Activated CD4-positive, alpha-beta T cell treated with anti-CD3 and anti-CD28 coated beads for 36 hours (primary cell): ENCODE measurements at regions not wholly inside any gene's neighbourhood (a gene's known extent, or its start where the extent isn't known, plus 50 kb on each side); places are given as distances from the start of the nearest gene placed in this dataset.
A peak's percentile ranks its signal among the peaks of the same experiment; 100 is the strongest.

Experiments used
- ATAC-seq: fragments of 200-7000 bp; cut with Tn5 transposase; one replicate; pipeline ENCODE4 v1.10.0; 2021; ENCODE audit warnings: mild to moderate bottlenecking, moderate library complexity
- CTCF ChIA-PET: fragments of 350-600 bp; sonication (Branson Sonifier 250); formaldehyde crosslinking; loops from one replicate; lab custom pipeline; 2021; ENCODE audit warnings: antibody characterized with exemption; lab: Charles Lee
- POLR2A ChIA-PET: fragments of 350-600 bp; sonication (Branson Sonifier 250); formaldehyde crosslinking; loops from one replicate; lab custom pipeline; 2021; ENCODE audit warnings: antibody characterized with exemption, inconsistent platforms; lab: Charles Lee
- DNase-seq: peaks from one replicate; pipeline ENCODE4 v3.0.0-alpha.2; 2020
- H3K27ac Mint-ChIP-seq: one replicate; pipeline ENCODE4 v1.8.0; 2021; ENCODE audit warnings: mixed read lengths
- H3K27me3 Mint-ChIP-seq: one replicate; pipeline ENCODE4 v1.8.0; 2021; ENCODE audit warnings: mixed read lengths
- H3K36me3 Mint-ChIP-seq: one replicate; pipeline ENCODE4 v1.8.0; 2021; ENCODE audit warnings: low read depth, mixed read lengths
- H3K4me1 Mint-ChIP-seq: one replicate; pipeline ENCODE4 v1.8.0; 2021; ENCODE audit warnings: mixed read lengths
- H3K4me3 Mint-ChIP-seq: one replicate; pipeline ENCODE4 v1.8.0; 2021; ENCODE audit warnings: mild to moderate bottlenecking, moderate library complexity, mixed read lengths
- H3K9me3 Mint-ChIP-seq: one replicate; pipeline ENCODE4 v1.8.0; 2021; ENCODE audit warnings: low read depth, mixed read lengths
- intact Hi-C, 2 experiments: fragments of 100-400 bp; cut with DNase I in 1 of 2; cut with micrococcal nuclease in 1 of 2; formaldehyde crosslinking; loops; one replicate each; pipeline versions ENCODE4 v1.14.2 to v1.15.1; 2022 to 2024; cut with DNase I, micrococcal nuclease

GRCh38 chr6:150713487-150713886 lies 113.8 kb downstream of the PLEKHG1 start:
- POLR2A ChIA-PET = no interaction called here
- DNase-seq (no peak), ATAC-seq (no peak)
- intact Hi-C loops = no loop called here
- Mint-ChIP-seq H3K4me3 (no peak overlapping the region), H3K4me1 (no peaks in the 10 kb centered on the region), H3K27ac (no peak overlapping the region), H3K9me3 (no peaks in the 10 kb centered on the region), H3K27me3 (no peaks in the 10 kb centered on the region), H3K36me3 (no peaks in the 10 kb centered on the region)
- CTCF ChIA-PET = no interaction called here

GRCh38 chr6:150713931-150714330 lies 114.2 kb downstream of the PLEKHG1 start:
- Mint-ChIP-seq H3K4me3 (no peak overlapping the region), H3K9me3 (no peaks in the 10 kb centered on the region), H3K27ac (no peak overlapping the region), H3K36me3 (no peaks in the 10 kb centered on the region), H3K4me1 (no peaks in the 10 kb centered on the region), H3K27me3 (no peaks in the 10 kb centered on the region)
- DNase-seq (no peak), ATAC-seq (no peak)
- ChIA-PET POLR2A (no interaction called here), CTCF (no interaction called here)
- intact Hi-C loops = no loop called here

DNA sequence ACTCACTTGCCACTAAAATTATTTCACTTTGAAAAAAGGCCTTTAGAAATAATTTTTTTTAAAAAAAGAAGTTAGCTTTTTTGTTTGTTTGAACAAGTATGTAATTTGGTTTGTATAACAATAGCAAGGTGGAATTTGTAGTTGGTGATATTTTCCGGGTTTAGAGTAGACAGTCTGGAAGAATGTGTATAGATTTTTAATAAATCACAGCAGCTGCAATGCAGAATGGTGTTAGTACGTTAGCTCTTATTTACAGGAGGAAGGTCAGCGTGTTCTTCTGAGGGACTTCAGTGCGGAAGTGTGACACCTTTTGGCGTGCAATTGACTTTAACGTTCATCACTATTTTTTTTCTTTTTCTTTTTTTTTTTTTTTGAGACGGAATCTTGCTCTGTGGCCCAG lies 115.4 kb downstream of the PLEKHG1 start:
- ChIA-PET POLR2A (no interaction called here), CTCF (interaction anchor here (0.6 kb wide), 1 partner anchor 496 kb away, joined by 3 read pairs; no protein-coding TSS in a partner anchor)
- Mint-ChIP-seq H3K36me3 (no peaks in the 10 kb centered on the region), H3K4me3 (no peak overlapping the region), H3K27me3 (peaks cover 2% of the 10 kb centered on the region), H3K27ac (no peak overlapping the region), H3K4me1 (peaks cover 4% of the 10 kb centered on the region), H3K9me3 (no peaks in the 10 kb centered on the region)
- intact Hi-C loops = no loop called here
- DNase-seq (no peak), ATAC-seq (no peak)

GRCh38 chr6:150717419-150717818 lies 117.7 kb downstream of the PLEKHG1 start:
- intact Hi-C loops = no loop called here
- POLR2A ChIA-PET = no interaction called here
- CTCF ChIA-PET = no interaction called here

GRCh38 chr6:150719099-150719766 lies 119.5 kb downstream of the PLEKHG1 start:
- ATAC-seq = no peak
- Mint-ChIP-seq H3K36me3 (no peaks in the 10 kb centered on the region), H3K27me3 (peaks cover 9% of the 10 kb centered on the region), H3K27ac (no peak overlapping the region), H3K4me3 (no peak overlapping the region), H3K4me1 (peaks cover 16% of the 10 kb centered on the region), H3K9me3 (no peaks in the 10 kb centered on the region)
- POLR2A ChIA-PET = no interaction called here
- DNase-seq = no peak
- CTCF ChIA-PET = interaction anchor here (0.9 to 1.9 kb wide), 4 partner anchors 9 to 301 kb away, joined by 3 to 4 read pairs (median 4); no protein-coding TSS in a partner anchor
- intact Hi-C loops = no loop called here

More at GRCh38 chr6:150717419-150717818, 117.7 kb downstream of the PLEKHG1 start:
- ATAC-seq = no peak
- H3K27ac Mint-ChIP-seq = no peak overlapping the region
- H3K36me3 Mint-ChIP-seq = no peaks in the 10 kb centered on the region
- DNase-seq = no peak
- H3K27me3 Mint-ChIP-seq = peaks cover 6% of the 10 kb centered on the region
- peaks cover 16% of the 10 kb centered on the region for H3K4me1 Mint-ChIP-seq
- no peak overlapping the region for H3K4me3 Mint-ChIP-seq
- H3K9me3 Mint-ChIP-seq = no peaks in the 10 kb centered on the region

- no peak overlapping the region for H3K4me3 Mint-ChIP-seq
- ATAC-seq (no peak), DNase-seq (no peak)
- ChIA-PET CTCF (interaction anchor here (0.9 to 1.9 kb wide), 3 partner anchors 10 to 302 kb away, joined by 3 to 4 read pairs (median 3); no protein-coding TSS in a partner anchor), POLR2A (no interaction called here)
- H3K27me3 Mint-ChIP-seq = peaks cover 9% of the 10 kb centered on the region
- no peaks in the 10 kb centered on the region for H3K36me3 Mint-ChIP-seq
- H3K4me1 Mint-ChIP-seq = peaks cover 16% of the 10 kb centered on the region
- no peak overlapping the region for H3K27ac Mint-ChIP-seq
- intact Hi-C loops = no loop called here
- H3K9me3 Mint-ChIP-seq = no peaks in the 10 kb centered on the region
These were observed 120.1 kb downstream of the PLEKHG1 start for GRCh38 chr6:150719831-150720230.

- Mint-ChIP-seq H3K4me1 (peaks cover 16% of the 10 kb centered on the region), H3K9me3 (no peaks in the 10 kb centered on the region), H3K36me3 (no peaks in the 10 kb centered on the region), H3K27ac (no peak overlapping the region), H3K4me3 (no peak overlapping the region), H3K27me3 (peaks cover 11% of the 10 kb centered on the region)
- intact Hi-C loops = no loop called here
- DNase-seq (peak; percentile 19), ATAC-seq (peak; percentile 94)
- POLR2A ChIA-PET = no interaction called here
- CTCF ChIA-PET = interaction anchor here (0.9 to 1.9 kb wide), 3 partner anchors 11 to 120 kb away, joined by 3 to 4 read pairs (median 3); no protein-coding TSS in a partner anchor
These were observed 121.1 kb downstream of the PLEKHG1 start for GRCh38 chr6:150720774-150721233.

DNA sequence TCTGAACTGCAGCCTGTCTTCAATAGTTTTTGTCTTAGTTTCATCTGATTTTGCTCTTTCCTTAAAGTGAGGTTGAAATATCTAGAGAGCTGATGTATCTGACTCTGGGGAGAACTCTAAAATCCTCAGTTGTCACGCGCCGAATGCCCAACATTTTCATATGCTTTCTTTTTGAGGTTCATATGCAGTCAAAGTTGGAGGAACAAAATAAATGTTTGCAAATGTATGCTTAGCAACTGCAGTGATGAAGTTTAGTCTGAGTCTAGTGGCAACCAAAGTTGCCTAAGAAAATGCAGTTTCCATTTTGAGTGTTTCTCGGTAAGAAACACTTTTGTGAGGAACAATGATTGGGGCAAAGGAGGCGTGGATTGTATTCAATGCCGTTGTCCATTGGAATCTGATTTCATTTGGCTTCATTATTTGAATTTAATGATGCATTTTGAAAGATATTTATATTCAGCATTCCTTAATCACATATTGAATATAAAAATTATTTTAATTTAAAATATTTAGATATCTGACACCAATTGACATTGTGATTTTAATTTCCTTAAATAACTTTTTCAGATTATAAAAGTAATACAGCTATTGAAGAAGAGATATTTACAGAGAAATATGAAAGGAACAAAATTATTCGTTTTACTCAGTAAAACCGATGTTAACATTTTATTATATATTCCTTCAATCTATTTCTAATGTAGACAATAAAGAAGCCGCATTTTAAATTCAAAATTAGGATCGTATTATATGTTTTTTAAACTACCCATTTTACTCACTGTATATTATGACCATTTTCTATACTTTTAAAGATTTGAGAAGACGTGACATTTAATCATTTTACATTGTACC lies 122.0 kb downstream of the PLEKHG1 start:
- POLR2A ChIA-PET = no interaction called here
- no peak for DNase-seq
- no peaks in the 10 kb centered on the region for H3K36me3 Mint-ChIP-seq
- no peak for ATAC-seq
- CTCF ChIA-PET = interaction anchor here (1.6 to 1.9 kb wide), 2 partner anchors 12 to 96 kb away, joined by 3 read pairs; no protein-coding TSS in a partner anchor
- peaks cover 16% of the 10 kb centered on the region for H3K4me1 Mint-ChIP-seq
- no peak overlapping the region for H3K27ac Mint-ChIP-seq
- no peaks in the 10 kb centered on the region for H3K9me3 Mint-ChIP-seq
- peaks cover 11% of the 10 kb centered on the region for H3K27me3 Mint-ChIP-seq
- H3K4me3 Mint-ChIP-seq = no peak overlapping the region
- intact Hi-C loops = no loop called here

GRCh38 chr6:150722614-150723344 lies 123.1 kb downstream of the PLEKHG1 start:
- H3K27ac Mint-ChIP-seq = no peak overlapping the region
- H3K4me1 Mint-ChIP-seq = peaks cover 16% of the 10 kb centered on the region
- no peak overlapping the region for H3K4me3 Mint-ChIP-seq
- H3K36me3 Mint-ChIP-seq = no peaks in the 10 kb centered on the region
- ChIA-PET CTCF (interaction anchor here (0.6 kb wide), 1 partner anchor 13 kb away, joined by 3 read pairs; no protein-coding TSS in a partner anchor), POLR2A (no interaction called here)
- intact Hi-C loops = no loop called here
- ATAC-seq (no peak), DNase-seq (no peak)
- no peaks in the 10 kb centered on the region for H3K9me3 Mint-ChIP-seq
- H3K27me3 Mint-ChIP-seq = peaks cover 15% of the 10 kb centered on the region

- peaks cover 16% of the 10 kb centered on the region for H3K4me1 Mint-ChIP-seq
- no peak overlapping the region for H3K27ac Mint-ChIP-seq
- no peak overlapping the region for H3K4me3 Mint-ChIP-seq
- H3K9me3 Mint-ChIP-seq = no peaks in the 10 kb centered on the region
- ChIA-PET POLR2A (no interaction called here), CTCF (no interaction called here)
- intact Hi-C loops = no loop called here
- no peak for ATAC-seq
- H3K27me3 Mint-ChIP-seq = peaks cover 15% of the 10 kb centered on the region
- no peaks in the 10 kb centered on the region for H3K36me3 Mint-ChIP-seq
- no peak for DNase-seq
These were observed 123.6 kb downstream of the PLEKHG1 start for GRCh38 chr6:150723345-150723658.

- Mint-ChIP-seq H3K4me3 (no peak overlapping the region), H3K4me1 (peaks cover 16% of the 10 kb centered on the region), H3K36me3 (no peaks in the 10 kb centered on the region), H3K27ac (no peak overlapping the region), H3K27me3 (peaks cover 15% of the 10 kb centered on the region), H3K9me3 (no peaks in the 10 kb centered on the region)
- CTCF ChIA-PET = no interaction called here
- DNase-seq (peak; percentile 10), ATAC-seq (no peak)
- POLR2A ChIA-PET = no interaction called here
- intact Hi-C loops = no loop called here
These were observed 124.2 kb downstream of the PLEKHG1 start for GRCh38 chr6:150723857-150724256.
